Kidney epithelial cell (primary cell): ENCODE measurements at regions not wholly inside any gene's neighbourhood (a gene's known extent, or its start where the extent isn't known, plus 50 kb on each side); places are given as distances from the start of the nearest gene placed in this dataset.

Experiments
- DNase-seq: peaks from one replicate; pipeline ENCODE4 v3.0.0-alpha.2; 2010; ENCODE audit warnings: low read depth
- H3K27me3 ChIP-seq: 2 replicates; pipeline ENCODE4 v1.6.0; 2011; ENCODE audit warnings: low read length; ENCODE audit not compliant: control insufficient read depth, insufficient read depth
- H3K36me3 ChIP-seq: 2 replicates; pipeline ENCODE4 v1.5.1; 2011; ENCODE audit warnings: low read length; ENCODE audit not compliant: control insufficient read depth, insufficient read depth
- H3K4me3 ChIP-seq: 2 replicates; pipeline ENCODE4 v1.5.1; 2011; ENCODE audit warnings: low read depth, mild to moderate bottlenecking, control low read depth, low read length
- CTCF ChIP-seq: IDR thresholded peaks from 2 replicates; pipeline ENCODE4 v1.5.1; 2011; ENCODE audit warnings: mild to moderate bottlenecking, moderate library complexity, low read length, control low read depth, inconsistent platforms; ENCODE audit not compliant: insufficient read depth, poor library complexity, severe bottlenecking

- Histone ChIP-seq H3K27me3 (no peaks in the 10 kb centered on the region), H3K4me3 (no peak overlapping the region), H3K36me3 (no peaks in the 10 kb centered on the region)
- DNase-seq, result no peak
- TF ChIP-seq CTCF, result no peak
These were observed 90.7 kb upstream of the TMEM168 start for GRCh38 chr7:112880818-112881418.

- no peak for TF ChIP-seq CTCF
- Histone ChIP-seq H3K4me3 (no peak overlapping the region), H3K36me3 (no peaks in the 10 kb centered on the region), H3K27me3 (no peaks in the 10 kb centered on the region)
- no peak for DNase-seq
These were observed 87.7 kb upstream of the TMEM168 start for GRCh38 chr7:112877691-112878460.

GRCh38 chr7:112876877-112877276 is 86.7 kb upstream of the TMEM168 start:
- H3K36me3 ChIP-seq, result no peaks in the 10 kb centered on the region
- H3K27me3 ChIP-seq, result no peaks in the 10 kb centered on the region
- DNase-seq, result no peak
- no peak for TF ChIP-seq CTCF
- H3K4me3 ChIP-seq, result no peak overlapping the region

- TF ChIP-seq CTCF, result no peak
- Histone ChIP-seq H3K4me3 (no peak overlapping the region), H3K27me3 (no peaks in the 10 kb centered on the region), H3K36me3 (no peaks in the 10 kb centered on the region)
- no peak for DNase-seq
These were observed 84.7 kb upstream of the TMEM168 start for GRCh38 chr7:112874909-112875308.

GRCh38 chr7:112873831-112874553 is 83.8 kb upstream of the TMEM168 start:
- Histone ChIP-seq H3K27me3 (no peaks in the 10 kb centered on the region), H3K36me3 (no peaks in the 10 kb centered on the region), H3K4me3 (no peak overlapping the region)
- TF ChIP-seq CTCF, result no peak
- DNase-seq, result no peak
